CD4-positive, alpha-beta T cell treated with Interferon alpha-2 for 1 hour (primary cell): ENCODE measurements at regions not wholly inside any gene's neighbourhood (a gene's known extent, or its start where the extent isn't known, plus 50 kb on each side); places are given as distances from the start of the nearest gene placed in this dataset.

Experiments
- DNase-seq, 2 donors: peaks; one replicate each; pipeline ENCODE4 v3.0.0-alpha.2; 2020 to 2022

DNA sequence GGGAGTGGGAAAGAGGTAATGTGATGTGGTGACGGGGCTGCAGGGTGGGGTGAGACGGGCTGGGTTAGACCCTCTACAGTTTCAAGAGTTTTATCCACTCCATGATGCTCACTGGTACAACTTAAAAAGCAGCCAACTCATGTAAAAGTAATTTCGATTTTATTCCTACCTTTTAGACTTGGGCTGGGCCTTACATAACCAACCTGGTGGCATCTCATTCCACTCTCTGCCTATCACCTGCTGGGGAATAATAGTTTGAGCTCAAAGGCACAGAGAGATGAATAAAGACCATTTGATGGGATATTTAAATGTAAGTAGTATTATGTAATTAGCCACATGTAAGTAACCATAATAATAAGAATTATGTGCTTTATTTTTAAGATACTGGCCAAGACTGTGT lies 366.0 kb upstream of the RNF32 start:
- no peak for DNase-seq

DNA sequence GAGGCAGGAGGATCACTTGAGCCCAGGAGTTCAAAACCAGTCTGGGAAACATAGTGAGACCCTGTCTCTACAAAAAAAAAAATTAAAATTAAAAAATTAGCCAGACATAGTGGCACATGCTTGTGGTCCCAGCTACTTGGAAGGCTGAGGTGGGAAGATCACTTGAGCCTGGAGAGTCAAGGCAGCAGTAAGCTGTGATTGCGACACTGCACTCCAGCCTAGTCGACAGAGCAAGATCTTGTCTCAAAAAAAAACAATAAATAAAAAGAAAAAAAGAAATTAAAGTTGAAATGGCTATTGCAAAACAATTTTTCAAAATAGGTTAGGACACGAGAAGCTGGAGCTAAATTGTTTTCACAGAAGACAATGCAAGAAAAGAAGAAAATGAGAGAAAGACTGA lies 379.0 kb upstream of the RNF32 start:
- DNase-seq = no peak

DNA sequence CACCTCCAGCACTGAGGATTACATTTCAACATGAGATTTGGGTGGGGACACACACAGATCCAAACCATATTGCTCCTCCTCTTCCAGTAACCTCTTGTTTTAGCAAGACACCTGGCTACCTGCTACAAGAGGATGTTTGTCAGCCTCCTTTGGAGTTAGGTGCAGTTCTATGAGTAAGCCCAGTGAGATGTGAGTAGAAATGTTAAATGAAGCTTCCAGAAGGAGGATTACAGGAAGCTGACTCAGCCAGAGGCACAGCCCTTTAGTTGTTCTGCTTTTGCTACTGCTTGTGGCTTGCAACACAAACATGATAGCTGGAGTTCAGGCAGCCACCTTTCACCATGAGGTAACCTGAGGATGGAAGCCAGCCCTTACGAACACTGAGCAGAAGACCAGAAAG lies 382.7 kb upstream of the RNF32 start:
- no peak for DNase-seq

DNA sequence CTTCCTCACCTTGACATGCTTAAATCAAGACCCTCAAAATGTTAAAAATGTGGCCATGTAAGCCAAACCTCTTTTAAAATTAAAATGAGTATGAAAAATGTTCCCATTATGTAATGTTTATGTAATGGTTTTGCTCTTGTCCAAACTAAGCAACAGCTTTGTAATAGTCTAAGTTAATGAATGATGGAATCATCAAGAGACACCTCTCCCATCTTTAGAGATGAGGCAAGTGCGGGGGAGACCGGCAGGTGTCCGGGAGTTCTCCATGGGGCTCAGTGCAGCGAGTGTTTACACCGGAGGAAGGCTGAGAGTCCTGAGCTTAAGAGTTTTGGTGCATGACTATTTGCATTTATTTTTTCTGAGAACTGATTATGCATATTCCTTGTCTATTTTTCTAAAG lies 384.9 kb upstream of the RNF32 start:
- DNase-seq = no peak

- no peak for DNase-seq
Observed at GRCh38 chr7:156251861-156252260, 388.7 kb upstream of the RNF32 start.

- DNase-seq = no peak
Observed at GRCh38 chr7:156240532-156240931, 400.0 kb upstream of the RNF32 start.

- no peak for DNase-seq
Observed at GRCh38 chr7:156238366-156239133, 402.0 kb upstream of the RNF32 start.

DNA sequence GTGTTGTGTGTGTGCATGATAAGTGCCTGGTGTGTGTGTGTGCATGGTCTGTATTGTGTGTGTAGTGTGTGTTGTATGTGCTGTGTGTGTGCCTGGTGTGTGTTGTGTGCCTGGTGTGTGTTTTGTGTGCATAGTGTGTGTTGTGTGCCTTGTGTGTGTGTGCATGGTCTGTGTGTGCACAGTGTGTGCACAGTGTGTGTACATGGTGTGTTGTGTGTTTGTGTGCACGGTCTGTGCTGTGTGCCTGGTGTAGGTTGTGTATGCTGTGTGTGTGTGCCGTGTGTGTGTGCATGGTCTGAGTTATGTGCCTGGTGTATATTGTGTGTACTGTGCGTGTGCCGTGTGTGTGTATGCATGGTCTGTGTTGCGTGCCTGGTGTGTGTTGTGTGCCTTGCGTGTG lies 403.0 kb upstream of the RNF32 start:
- no peak for DNase-seq

DNA sequence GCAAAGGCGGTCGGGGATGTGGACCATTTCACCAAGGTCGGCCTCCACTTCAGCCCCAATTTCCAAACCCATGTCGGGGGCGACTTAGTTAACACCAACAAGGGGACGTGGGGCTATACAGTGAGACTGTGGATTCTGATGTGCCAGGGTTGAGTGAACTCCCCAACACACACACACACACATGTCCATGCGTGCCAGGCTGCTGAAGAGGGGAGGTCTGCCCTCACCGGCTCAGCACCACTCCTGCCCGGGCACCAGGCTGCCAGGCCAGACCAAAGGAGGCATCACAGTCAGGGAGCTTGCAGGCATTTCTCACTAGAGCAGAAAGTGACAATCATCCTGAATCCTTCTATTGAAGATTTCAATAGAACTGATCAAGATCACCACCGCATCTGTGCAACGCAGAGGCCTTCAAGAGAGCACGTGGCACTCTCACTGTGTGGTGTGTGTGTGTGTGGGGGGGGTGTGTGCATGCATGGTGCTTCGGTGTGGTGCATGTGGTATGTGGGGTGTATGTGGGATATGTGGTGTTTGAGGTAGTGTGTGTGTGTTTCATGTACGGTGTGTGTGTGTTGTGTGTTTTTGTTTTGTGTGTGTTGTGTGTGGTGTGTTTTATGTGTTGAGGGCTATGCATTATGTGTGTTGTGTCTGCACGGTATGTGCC lies 403.5 kb upstream of the RNF32 start:
- DNase-seq = no peak

DNA sequence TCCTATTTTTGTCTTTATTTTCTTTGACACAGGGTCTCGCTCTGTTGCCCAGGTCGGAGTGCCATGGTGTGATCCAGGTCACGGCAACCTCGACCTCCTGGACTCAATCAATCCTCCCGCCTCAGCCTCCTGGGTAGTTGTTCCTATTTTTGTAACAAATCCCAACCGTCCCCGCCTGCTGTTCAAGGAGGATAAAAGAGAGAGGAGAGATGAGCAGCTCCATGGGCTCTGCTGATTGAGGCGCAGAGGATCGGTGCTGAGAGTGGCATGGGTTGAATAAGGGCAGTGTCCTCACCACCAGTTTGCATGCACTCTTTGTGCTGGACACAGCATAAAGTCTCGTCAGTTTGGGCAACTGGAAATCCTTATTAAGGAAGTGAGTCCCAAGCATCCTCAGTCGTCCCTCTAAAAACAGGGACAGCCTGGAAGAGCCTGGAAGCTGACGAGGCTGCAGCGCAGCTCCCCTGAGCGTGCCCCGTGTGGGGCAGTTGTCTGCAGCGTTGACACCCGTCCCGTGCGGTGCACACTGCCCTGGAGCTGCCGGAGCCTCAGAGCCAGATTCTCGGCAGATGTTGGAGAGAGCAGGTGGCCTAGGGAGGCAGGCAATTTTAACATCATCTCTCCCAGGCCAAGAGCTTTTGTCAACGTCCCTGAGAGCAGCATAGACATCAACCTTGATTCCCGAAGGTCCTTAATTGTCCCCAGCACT lies 404.2 kb upstream of the RNF32 start:
- DNase-seq = no peak

- no peak for DNase-seq
Observed at GRCh38 chr7:156234666-156235494, 405.7 kb upstream of the RNF32 start.

DNA sequence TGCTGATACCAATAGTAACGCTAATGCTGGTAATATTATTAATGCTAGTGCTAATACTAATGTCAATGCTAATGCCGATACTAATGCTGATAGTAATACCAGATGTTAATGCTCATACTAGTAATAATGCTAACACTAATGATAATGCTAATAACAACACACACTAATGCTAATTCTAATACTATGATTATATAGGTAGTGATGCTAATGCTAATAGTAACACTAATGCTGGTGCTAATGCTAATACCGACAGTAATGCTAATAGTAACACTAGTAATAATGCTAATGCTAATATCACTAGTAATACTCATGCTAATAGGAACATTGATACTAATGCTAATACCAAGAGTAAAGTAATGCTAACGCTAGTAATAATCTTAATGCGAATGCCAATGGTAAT lies 406.4 kb upstream of the RNF32 start:
- no peak for DNase-seq

DNA sequence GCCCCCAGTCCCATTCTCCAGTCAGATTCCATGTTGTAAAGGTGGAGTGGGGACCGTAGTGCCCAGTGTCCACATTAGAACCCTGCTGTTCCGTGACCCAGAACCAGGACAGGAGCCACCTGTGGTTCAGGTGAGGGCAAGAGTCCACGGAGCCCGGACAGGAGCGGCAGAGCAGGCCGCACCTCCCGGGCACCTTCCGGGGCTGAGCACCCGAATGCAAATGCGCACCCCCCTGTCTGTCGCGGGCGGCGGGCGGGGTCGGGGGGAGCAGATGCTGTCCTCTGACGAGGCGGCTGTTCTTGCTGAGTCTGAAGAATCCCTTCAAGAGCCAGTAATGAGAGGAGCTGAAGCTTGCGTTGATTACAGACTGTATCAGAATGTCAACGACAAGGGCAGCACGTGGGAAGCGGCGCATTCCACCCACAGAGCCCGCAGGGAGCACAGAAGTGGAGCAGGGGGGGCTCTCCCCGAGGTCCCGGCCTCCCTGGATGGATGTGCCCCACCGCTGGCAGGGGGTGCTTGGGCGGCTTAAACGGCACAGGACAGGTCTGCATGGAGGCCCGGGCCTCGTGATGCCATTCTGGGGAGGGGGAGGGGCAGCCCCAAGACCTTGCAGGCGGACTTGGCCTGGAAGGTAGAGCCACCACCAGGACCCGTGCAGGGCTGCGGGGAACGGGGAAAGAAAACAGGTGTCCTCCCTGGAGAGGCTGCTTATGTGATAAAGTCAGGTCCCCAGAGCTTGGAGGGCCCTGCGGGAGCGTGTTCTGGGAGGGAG lies 407.5 kb upstream of the RNF32 start:
- DNase-seq = no peak

DNA sequence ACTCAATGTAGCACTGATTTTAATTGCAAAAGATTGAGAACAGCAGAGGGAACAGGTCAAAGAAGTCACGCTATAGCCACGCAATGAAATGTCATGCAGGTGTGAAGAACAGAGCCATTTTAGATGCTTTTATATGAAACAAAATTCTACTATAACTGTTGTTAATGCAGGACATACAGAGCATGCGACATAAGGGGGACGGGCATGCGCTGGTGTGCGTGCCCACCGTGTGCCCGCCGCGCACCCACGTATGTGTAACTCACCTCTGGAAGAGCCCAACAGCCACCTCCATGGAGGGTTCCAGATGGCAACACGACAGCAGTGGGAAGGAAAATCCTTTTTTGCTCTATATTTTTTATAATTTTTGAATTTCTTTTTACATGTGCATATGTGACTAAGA lies 410.0 kb upstream of the RNF32 start:
- DNase-seq = no peak

DNA sequence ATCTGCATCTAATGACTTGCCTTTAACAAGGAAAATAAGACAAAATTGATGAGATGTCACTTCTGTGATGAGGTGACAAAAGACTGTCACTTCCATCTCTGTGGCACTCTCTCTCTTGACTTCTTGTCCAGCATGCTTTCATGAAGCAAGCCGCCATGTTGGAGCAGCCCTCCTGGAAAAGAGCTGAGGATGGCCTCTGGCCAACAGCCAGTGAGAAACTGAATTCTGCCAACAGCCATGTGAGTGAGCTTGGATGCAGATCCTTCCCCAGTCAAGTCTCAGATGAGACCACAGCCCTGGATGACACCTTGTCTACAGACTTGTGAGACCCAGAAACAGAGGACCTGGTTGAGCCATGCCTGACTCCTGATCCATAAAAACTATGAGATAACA lies 412.6 kb upstream of the SHH start:
- DNase-seq = no peak

DNA sequence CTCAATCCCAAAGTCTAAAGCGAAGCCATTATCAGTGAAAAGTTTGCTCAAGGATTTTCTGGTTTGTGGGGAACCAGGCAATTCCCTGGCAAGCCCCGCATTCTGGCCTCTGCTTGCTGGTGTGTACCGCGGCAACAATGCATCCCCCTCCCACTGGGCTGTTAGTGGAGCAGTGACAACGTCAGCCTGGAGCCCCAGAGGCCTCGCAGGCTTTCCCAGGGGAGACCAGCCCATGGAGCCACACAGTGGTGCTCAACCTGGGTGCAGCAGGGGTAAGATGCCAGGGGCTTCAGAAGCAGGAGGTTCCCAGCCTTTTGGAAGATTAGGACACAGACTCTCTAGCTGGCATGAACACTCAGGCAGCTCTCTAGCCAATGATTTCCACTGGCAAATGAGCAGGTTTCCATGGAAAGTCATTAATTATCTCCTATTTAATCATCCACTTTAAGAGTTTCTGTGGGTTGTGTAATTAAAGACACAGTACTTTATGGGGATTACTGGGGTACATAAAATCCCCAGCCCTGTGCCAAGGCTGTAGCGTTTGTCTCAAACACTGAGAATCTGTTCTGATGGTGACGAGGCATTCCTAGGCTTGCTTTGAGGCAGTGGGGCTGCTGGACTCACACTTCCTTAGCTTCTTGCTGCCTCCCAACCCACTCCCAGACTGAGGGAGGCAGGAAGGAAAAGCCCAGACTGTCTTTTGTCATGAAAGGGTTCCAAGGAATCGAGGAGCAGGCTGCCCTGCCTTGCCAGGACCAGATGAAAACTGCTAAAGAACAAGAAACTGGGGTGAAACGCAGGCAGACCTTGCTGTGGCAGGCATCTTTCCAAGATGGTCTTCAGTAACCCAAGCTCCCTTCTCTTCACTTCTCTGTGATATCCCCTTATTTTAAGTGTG lies 411.9 kb upstream of the SHH start:
- DNase-seq = no peak

DNA sequence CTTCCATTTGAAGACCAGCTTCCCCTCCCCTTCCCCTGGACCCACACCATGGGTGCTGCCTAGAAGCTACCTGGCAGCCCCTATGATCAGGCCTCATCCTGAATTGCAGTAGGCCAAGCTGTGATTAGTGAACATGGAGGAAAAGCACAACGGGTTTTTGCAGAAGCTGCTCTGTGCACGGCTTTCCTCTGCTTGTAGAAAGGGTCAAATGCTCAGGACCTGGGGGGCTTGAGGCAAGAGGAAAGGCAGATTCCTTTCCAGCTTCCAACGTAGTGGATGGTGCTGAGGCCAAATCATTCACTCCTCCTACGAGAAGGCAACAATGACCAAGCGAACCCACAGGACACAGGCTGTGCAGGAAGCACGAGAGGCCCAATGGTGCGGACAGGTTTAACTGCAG lies 410.3 kb upstream of the SHH start:
- no peak for DNase-seq

- no peak for DNase-seq
Observed at GRCh38 chr7:156222151-156222550, 409.9 kb upstream of the SHH start.

DNA sequence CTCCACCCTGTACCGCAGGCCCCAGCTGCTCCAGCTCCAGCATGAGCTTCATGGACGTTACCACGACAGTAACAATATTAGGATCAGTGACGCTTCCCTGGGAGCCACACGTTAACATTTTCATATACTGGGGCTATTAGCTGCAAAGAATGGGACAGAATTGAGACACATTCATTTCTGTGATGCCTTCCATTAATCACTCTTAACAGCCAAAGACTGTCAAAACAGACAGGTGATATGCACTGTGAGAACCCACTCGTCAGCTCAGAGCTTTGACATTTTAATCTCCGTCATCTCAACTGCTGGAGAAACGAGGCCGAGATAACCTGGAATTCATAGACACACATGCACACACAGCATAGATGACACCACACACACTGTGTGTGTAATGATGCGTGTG lies 408.4 kb upstream of the SHH start:
- DNase-seq = no peak

- DNase-seq = no peak
Observed at GRCh38 chr7:156220078-156220605, 407.9 kb upstream of the SHH start.
